ENCODE measurements at regions not wholly inside any gene's neighbourhood (a gene's known extent, or its start where the extent isn't known, plus 50 kb on each side); places are given as distances from the start of the nearest gene placed in this dataset.

DNA sequence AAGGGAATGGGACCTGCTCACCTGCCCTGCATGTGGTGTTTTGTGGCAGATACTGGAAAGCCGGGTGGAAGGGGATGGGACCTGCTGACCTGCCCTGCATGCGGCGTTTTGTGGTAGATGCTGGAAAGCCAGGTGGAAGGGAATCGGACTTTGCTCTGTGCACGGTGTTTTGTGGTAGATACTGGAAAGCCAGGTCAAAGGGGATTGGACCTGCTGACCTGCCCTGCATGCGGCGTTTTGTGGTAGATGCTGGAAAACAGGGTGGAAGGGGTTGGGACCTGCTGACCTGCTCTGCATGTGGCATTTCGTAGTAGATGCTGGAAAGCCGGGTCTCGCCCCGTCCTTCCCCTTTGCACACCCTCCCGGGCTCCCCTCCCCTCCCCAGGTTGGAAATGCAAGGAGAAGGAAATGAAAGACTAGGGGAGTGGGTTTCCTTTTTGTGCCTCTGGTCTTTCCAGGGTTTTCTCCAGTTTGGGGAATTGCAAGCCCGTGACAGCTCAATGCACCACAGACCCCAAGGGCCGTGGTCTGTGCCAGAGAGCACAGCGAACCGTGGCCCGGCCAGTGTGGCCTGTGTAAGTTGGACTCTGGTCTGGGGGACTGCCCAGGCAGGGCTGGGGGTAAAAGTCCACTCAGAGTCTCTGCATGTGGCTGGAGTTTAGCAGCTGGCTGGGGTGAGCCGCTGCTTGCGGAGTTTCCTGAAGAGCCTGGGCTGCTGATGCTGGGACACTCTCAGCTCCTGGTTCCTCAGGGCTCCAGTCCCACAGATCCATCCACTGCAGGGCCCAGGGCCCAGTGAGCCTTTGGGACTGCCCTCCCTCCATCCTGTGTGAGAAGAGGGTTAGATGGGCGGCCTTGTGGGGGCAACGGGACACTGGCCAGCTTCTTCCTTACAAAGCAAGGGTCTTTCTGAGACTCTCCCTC is 105.5 kb downstream of the CRYAA start:
- no peaks in the 10 kb centered on the region for H3K36me3 ChIP-seq
- H3K27ac ChIP-seq, result no peak overlapping the region
- no peaks in the 10 kb centered on the region for H3K9me3 ChIP-seq
- TF ChIP-seq CTCF (IDR thresholded peaks at IDR 0.05) (no peak), EP300 (IDR thresholded peaks at IDR 0.05) (no peak), POLR2A (IDR thresholded peaks at IDR 0.05) (no peak)
- H3K27me3 ChIP-seq, result peaks cover 0 to 37% of the 10 kb centered on the region in 2 donors
- H3K4me3 ChIP-seq, result no peak overlapping the region
- DNase-seq (ENCODE audit: low spot score in 2 of 2), result no peak
- peaks cover 0 to 41% (median 0%) of the 10 kb centered on the region in 4 donors for H3K4me1 ChIP-seq
- WGBS, 2 donors, result 80 to 81% methylated on average over 21 of the region's 21 CpGs

DNA sequence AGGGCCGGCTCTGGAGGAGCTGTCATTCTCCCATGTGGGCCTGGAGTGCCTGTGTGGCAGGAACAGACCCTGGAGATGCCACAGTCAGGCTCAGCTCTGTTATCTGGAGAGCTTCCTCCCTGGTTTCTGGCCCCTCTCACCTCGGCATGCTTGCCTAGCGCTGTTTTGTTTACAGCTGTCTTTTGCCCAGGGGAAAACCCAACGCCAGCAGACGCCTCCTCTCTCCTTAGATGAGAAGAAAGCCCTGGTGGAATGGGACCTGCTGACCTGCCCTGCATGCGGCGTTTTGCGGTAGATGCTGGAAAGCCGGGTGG is 104.9 kb downstream of the CRYAA start:
- Histone ChIP-seq H3K36me3 (no peaks in the 10 kb centered on the region), H3K27ac (no peak overlapping the region), H3K4me3 (no peak overlapping the region), H3K27me3 (peaks cover 0 to 31% of the 10 kb centered on the region in 2 donors), H3K4me1 (peaks cover 0 to 43% (median 0%) of the 10 kb centered on the region in 4 donors), H3K9me3 (no peaks in the 10 kb centered on the region)
- TF ChIP-seq POLR2A (IDR thresholded peaks at IDR 0.05) (no peak), EP300 (IDR thresholded peaks at IDR 0.05) (no peak), CTCF (IDR thresholded peaks at IDR 0.05) (no peak)
- 61% methylated on average over 9 of the region's 9 CpGs for WGBS, 2 donors
- DNase-seq (ENCODE audit: low spot score in 2 of 2), result no peak

- WGBS, 2 donors, result 79 to 92% methylated on average over 17 to 19 of the region's 22 CpGs
- Histone ChIP-seq H3K27me3 (peaks cover 0 to 26% of the 10 kb centered on the region in 2 donors), H3K4me3 (no peak overlapping the region), H3K9me3 (no peaks in the 10 kb centered on the region), H3K36me3 (no peaks in the 10 kb centered on the region), H3K27ac (no peak overlapping the region), H3K4me1 (peaks cover 0 to 39% (median 0%) of the 10 kb centered on the region in 4 donors)
- DNase-seq (ENCODE audit: low spot score in 2 of 2), result no peak
- TF ChIP-seq CTCF (IDR thresholded peaks at IDR 0.05) (no peak), EP300 (IDR thresholded peaks at IDR 0.05) (no peak)
Measured at GRCh38 chr21:43273016-43273707, 104.4 kb downstream of the CRYAA start.

DNA sequence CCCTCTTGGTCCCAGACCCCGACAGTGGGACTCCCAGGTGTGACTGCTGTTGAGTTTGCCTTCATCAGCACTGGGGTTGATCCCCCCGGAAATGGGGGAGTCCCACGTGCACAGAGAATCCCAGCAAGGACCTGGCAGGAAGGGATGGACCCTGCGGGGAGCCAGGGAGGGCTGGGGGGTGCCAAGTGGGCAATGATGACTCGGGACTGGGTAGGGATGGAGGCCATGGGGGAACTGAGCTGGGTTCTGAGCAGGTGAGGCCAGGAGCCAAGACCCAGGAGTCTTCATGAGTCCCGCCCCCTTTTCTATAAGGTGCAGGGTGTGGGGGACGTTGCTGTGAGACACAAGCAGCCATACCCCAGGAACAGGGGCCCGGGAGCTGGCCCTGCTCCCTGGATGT is 103.8 kb downstream of the CRYAA start:
- H3K4me1 ChIP-seq, result peaks cover 0 to 34% (median 0%) of the 10 kb centered on the region in 4 donors
- TF ChIP-seq CTCF (IDR thresholded peaks at IDR 0.05) (no peak), POLR2A (IDR thresholded peaks at IDR 0.05) (no peak), EP300 (IDR thresholded peaks at IDR 0.05) (no peak)
- H3K9me3 ChIP-seq, result no peaks in the 10 kb centered on the region
- H3K4me3 ChIP-seq, result no peak overlapping the region
- H3K27ac ChIP-seq, result no peak overlapping the region
- DNase-seq (ENCODE audit: low spot score in 2 of 2), result no peak
- 80 to 89% methylated on average over 6 to 8 of the region's 8 CpGs for WGBS, 2 donors
- H3K36me3 ChIP-seq, result no peaks in the 10 kb centered on the region
- peaks cover 0 to 23% of the 10 kb centered on the region in 2 donors for H3K27me3 ChIP-seq

- DNase-seq (ENCODE audit: low spot score in 2 of 2), result no peak
- no peak for TF ChIP-seq POLR2A (IDR thresholded peaks at IDR 0.05)
- no peak for TF ChIP-seq CTCF (IDR thresholded peaks at IDR 0.05)
- no peak for TF ChIP-seq EP300 (IDR thresholded peaks at IDR 0.05)
Measured at GRCh38 chr21:43271452-43272020, 102.7 kb downstream of the CRYAA start.

More at GRCh38 chr21:43271452-43272020, 102.7 kb downstream of the CRYAA start:
- no peak overlapping the region for H3K4me3 ChIP-seq
- peaks cover 0 to 14% of the 10 kb centered on the region in 2 donors for H3K27me3 ChIP-seq
- peaks cover 0 to 36% (median 0%) of the 10 kb centered on the region in 4 donors for H3K4me1 ChIP-seq
- H3K9me3 ChIP-seq, result no peaks in the 10 kb centered on the region
- 89 to 92% methylated on average over 19 of the region's 19 CpGs for WGBS, 2 donors
- no peak overlapping the region for H3K27ac ChIP-seq
- H3K36me3 ChIP-seq, result no peaks in the 10 kb centered on the region
